ENCODE measurements at regions not wholly inside any gene's neighbourhood (a gene's known extent, or its start where the extent isn't known, plus 50 kb on each side); places are given as distances from the start of the nearest gene placed in this dataset.
A peak's percentile ranks its signal among the peaks of the same experiment; 100 is the strongest.

GRCh38 chr12:29071099-29071498, 78.0 kb upstream of the FAR2 start:
- Histone ChIP-seq H3F3A (ENCODE audit: low read length, unreplicated experiment) (peaks cover 6% of the 10 kb centered on the region), H3K27me3 (ENCODE audit: low read length) (no peaks in the 10 kb centered on the region), H3K9ac (ENCODE audit: low read length) (no peak overlapping the region), H3K4me1 (ENCODE audit: insufficient read depth, low read length) (peaks cover 31% of the 10 kb centered on the region), H3K4me3 (ENCODE audit: low read length) (no peak overlapping the region), H3K9me3 (ENCODE audit: low read length) (no peaks in the 10 kb centered on the region), H3K36me3 (ENCODE audit: low read depth, low read length) (no peaks in the 10 kb centered on the region), H3K27ac (ENCODE audit: low read length) (0 out of 2 replicates have a peak overlapping the region, but pooled peaks have one; percentile 0), H3K79me2 (ENCODE audit: low read length) (no peaks in the 10 kb centered on the region), H4K20me1 (ENCODE audit: low read length) (no peaks in the 10 kb centered on the region), H2AFZ (ENCODE audit: low read length) (no peak overlapping the region), H3K9me2 (replicated peaks; ENCODE audit: low read length) (no peaks in the 10 kb centered on the region), H3K4me2 (ENCODE audit: low read length) (no peak overlapping the region)
- ChIA-PET POLR2A (ENCODE audit: unreplicated experiment) (interaction anchor here (0.5 to 0.7 kb wide), 2 partner anchors 10 to 495 kb away, joined by 6 to 7 read pairs; no protein-coding TSS in a partner anchor), CTCF (no interaction called here)
- intact Hi-C loops (cut with micrococcal nuclease): loop anchor here (2.0 to 10.0 kb wide), 2 partner anchors 72 to 196 kb away; no protein-coding TSS in a partner anchor
- TF ChIP-seq CTCF (conservative IDR thresholded peaks at IDR 0.05; ENCODE audit: low read depth, low read length) (no peak), EZH2phosphoT487 (IDR thresholded peaks at IDR 0.05; ENCODE audit: borderline replicate concordance, low read length) (no peak), EZH2 (IDR thresholded peaks at IDR 0.05; ENCODE audit: low read length, unreplicated experiment) (no peak)
- BruUV-seq (replicated peaks): no TSS peak
- DNase-seq (peak; percentile 56), ATAC-seq (no peak)

GRCh38 chr12:29072631-29073030, 76.4 kb upstream of the FAR2 start:
- Histone ChIP-seq H3K79me2 (ENCODE audit: low read length) (no peaks in the 10 kb centered on the region), H3K27me3 (ENCODE audit: low read length) (no peaks in the 10 kb centered on the region), H3K9me3 (ENCODE audit: low read length) (no peaks in the 10 kb centered on the region), H3K27ac (ENCODE audit: low read length) (peak overlapping the region; percentile 43), H3K36me3 (ENCODE audit: low read depth, low read length) (no peaks in the 10 kb centered on the region), H4K20me1 (ENCODE audit: low read length) (no peaks in the 10 kb centered on the region), H3K9ac (ENCODE audit: low read length) (no peak overlapping the region), H2AFZ (ENCODE audit: low read length) (no peak overlapping the region), H3F3A (ENCODE audit: low read length, unreplicated experiment) (peaks cover 6% of the 10 kb centered on the region), H3K9me2 (replicated peaks; ENCODE audit: low read length) (no peaks in the 10 kb centered on the region), H3K4me3 (ENCODE audit: low read length) (no peak overlapping the region), H3K4me1 (ENCODE audit: insufficient read depth, low read length) (peaks cover 31% of the 10 kb centered on the region), H3K4me2 (ENCODE audit: low read length) (peak overlapping the region; percentile 5)
- ATAC-seq: peak; percentile 84
- TF ChIP-seq EZH2 (IDR thresholded peaks at IDR 0.05; ENCODE audit: low read length, unreplicated experiment) (no peak), CTCF (conservative IDR thresholded peaks at IDR 0.05; ENCODE audit: low read depth, low read length) (no peak)
- peak; percentile 93 for DNase-seq
- intact Hi-C loops (cut with micrococcal nuclease): loop anchor here (1.0 to 10.0 kb wide), 6 partner anchors 29 to 444 kb away; no protein-coding TSS in a partner anchor
- no TSS peak for BruUV-seq (replicated peaks)
- ChIA-PET CTCF (interaction anchor here (0.5 to 4.2 kb wide), 9 partner anchors 18 to 1093 kb away, joined by 3 to 19 read pairs (median 4); no protein-coding TSS in a partner anchor), POLR2A (ENCODE audit: unreplicated experiment) (interaction anchor here (0.5 to 0.8 kb wide), 2 partner anchors 11 to 1102 kb away, joined by 3 to 7 read pairs; no protein-coding TSS in a partner anchor)

GRCh38 chr12:29073631-29074239, 75.3 kb upstream of the FAR2 start:
- CTCF ChIA-PET: interaction anchor here (0.6 to 4.2 kb wide), 7 partner anchors 50 to 270 kb away, joined by 3 to 19 read pairs (median 6); no protein-coding TSS in a partner anchor
- Histone ChIP-seq H4K20me1 (ENCODE audit: low read length) (no peaks in the 10 kb centered on the region), H3K4me3 (ENCODE audit: low read length) (no peak overlapping the region), H3K4me1 (ENCODE audit: insufficient read depth, low read length) (peaks cover 31% of the 10 kb centered on the region), H3K27me3 (ENCODE audit: low read length) (no peaks in the 10 kb centered on the region), H3F3A (ENCODE audit: low read length, unreplicated experiment) (peaks cover 6% of the 10 kb centered on the region), H3K9me2 (replicated peaks; ENCODE audit: low read length) (no peaks in the 10 kb centered on the region), H3K9me3 (ENCODE audit: low read length) (no peaks in the 10 kb centered on the region), H3K27ac (ENCODE audit: low read length) (peak overlapping the region; percentile 43), H3K9ac (ENCODE audit: low read length) (0 out of 2 replicates have a peak overlapping the region, but pooled peaks have one; percentile 0), H3K4me2 (ENCODE audit: low read length) (peak overlapping the region; percentile 5; the same call in 1 of the 2 replicates), H3K79me2 (ENCODE audit: low read length) (no peaks in the 10 kb centered on the region), H3K36me3 (ENCODE audit: low read depth, low read length) (no peaks in the 10 kb centered on the region), H2AFZ (ENCODE audit: low read length) (no peak overlapping the region; the same call in 1 of the 2 replicates)
- ATAC-seq: peak; percentile 58
- TF ChIP-seq CTCF (conservative IDR thresholded peaks at IDR 0.05; ENCODE audit: low read depth, low read length): peak; percentile 99
- no peak for TF ChIP-seq EZH2 (IDR thresholded peaks at IDR 0.05; ENCODE audit: low read length, unreplicated experiment)
- POLR2A ChIA-PET (ENCODE audit: unreplicated experiment): no interaction called here
- intact Hi-C loops (cut with micrococcal nuclease): loop anchor here (1.0 to 10.0 kb wide), 6 partner anchors 30 to 443 kb away; no protein-coding TSS in a partner anchor
- no TSS peak for BruUV-seq (replicated peaks)
- DNase-seq: peak; percentile 92

Measured in PC-3 (cell line).